Neuronal stem cell (in vitro differentiated cells): ENCODE measurements at regions not wholly inside any gene's neighbourhood (a gene's known extent, or its start where the extent isn't known, plus 50 kb on each side); places are given as distances from the start of the nearest gene placed in this dataset.

Experiments used
- DNase-seq: peaks from one replicate; pipeline ENCODE4 v3.0.0-alpha.2; 2013; ENCODE audit warnings: low spot score
- H2AFZ ChIP-seq: one replicate; pipeline ENCODE4 v1.6.1; 2013; ENCODE audit warnings: mild to moderate bottlenecking, low read length, inconsistent platforms
- H2AK5ac ChIP-seq: 2 replicates; pipeline ENCODE4 v1.6.1; 2013; ENCODE audit warnings: low read depth, mild to moderate bottlenecking, inconsistent platforms, low read length, moderate library complexity, mixed read lengths
- H2BK120ac ChIP-seq: 2 replicates; pipeline ENCODE4 v1.6.1; 2013; ENCODE audit warnings: low read depth, mild to moderate bottlenecking, inconsistent platforms, low read length, moderate library complexity, mixed read lengths
- H2BK12ac ChIP-seq: one replicate; pipeline ENCODE4 v1.6.1; 2013; ENCODE audit warnings: low read length, inconsistent platforms
- H2BK15ac ChIP-seq: 2 replicates; pipeline ENCODE4 v1.6.1; 2013; ENCODE audit warnings: mild to moderate bottlenecking, low read length, inconsistent platforms, mixed read lengths
- H2BK5ac ChIP-seq: one replicate; pipeline ENCODE4 v1.6.1; 2013; ENCODE audit warnings: inconsistent platforms, mild to moderate bottlenecking, low read length, moderate library complexity
- H3K14ac ChIP-seq: one replicate; pipeline ENCODE4 v1.6.1; 2013; ENCODE audit warnings: low read length, inconsistent platforms
- H3K18ac ChIP-seq: 2 replicates; pipeline ENCODE4 v1.6.1; 2013; ENCODE audit warnings: low read length, inconsistent platforms
- H3K23ac ChIP-seq: 2 replicates; pipeline ENCODE4 v1.6.1; 2013; ENCODE audit warnings: low read depth, mild to moderate bottlenecking, mixed read lengths, low read length, inconsistent platforms; ENCODE audit not compliant: poor library complexity
- H3K27ac ChIP-seq: replicated peaks from 3 replicates; pipeline ENCODE4 v1.5.1; 2013; ENCODE audit warnings: low read length, inconsistent platforms
- H3K27me3 ChIP-seq, 3 experiments: 2 replicates each; pipeline ENCODE4 v1.6.1; 2013; ENCODE audit warnings: low read length in 3 of 3, mild to moderate bottlenecking in 2 of 3, inconsistent platforms in 1 of 3, low read depth in 1 of 3, mixed read lengths in 1 of 3, moderate library complexity in 1 of 3; ENCODE audit not compliant: control insufficient read depth in 3 of 3, insufficient read depth in 3 of 3
- H3K36me3 ChIP-seq, 2 donors: replicated peaks in 1 of 2; 2 replicates each; pipeline ENCODE4 v1.6.1; 2013; ENCODE audit warnings: low read length in 2 of 2; ENCODE audit not compliant: control insufficient read depth in 2 of 2, insufficient read depth in 2 of 2
- H3K4ac ChIP-seq: 2 replicates; pipeline ENCODE4 v1.6.1; 2013; ENCODE audit warnings: inconsistent platforms, mild to moderate bottlenecking, low read length, moderate library complexity
- H3K4me1 ChIP-seq, 2 donors: 1 replicate in 1 of 2; 2 replicates in 1 of 2; pipeline ENCODE4 v1.6.1; 2013; ENCODE audit warnings: low read length in 2 of 2, low read depth in 1 of 2; ENCODE audit not compliant: control insufficient read depth in 2 of 2, insufficient read depth in 1 of 2
- H3K4me2 ChIP-seq: one replicate; pipeline ENCODE4 v1.6.1; 2013; ENCODE audit warnings: mild to moderate bottlenecking, low read length, inconsistent platforms; ENCODE audit not compliant: insufficient read depth, poor library complexity, severe bottlenecking
- H3K4me3 ChIP-seq, 2 donors: 2 replicates each; pipeline ENCODE4 v1.5.1; 2013; ENCODE audit warnings: low read length in 2 of 2, mild to moderate bottlenecking in 2 of 2, inconsistent platforms in 1 of 2, moderate library complexity in 1 of 2
- H3K79me1 ChIP-seq: one replicate; pipeline ENCODE4 v1.6.1; 2013; ENCODE audit warnings: low read depth, mild to moderate bottlenecking, inconsistent platforms, low read length, moderate library complexity
- H3K9ac ChIP-seq: one replicate; pipeline ENCODE4 v1.6.1; 2013; ENCODE audit warnings: mild to moderate bottlenecking, low read depth, low read length, inconsistent platforms; ENCODE audit not compliant: poor library complexity
- H3K9me3 ChIP-seq, 2 donors: replicated peaks in 1 of 2; 2 replicates each; pipeline versions ENCODE3 to v1.6.1; 2013; ENCODE audit warnings: low read length in 2 of 2, mild to moderate bottlenecking in 2 of 2, inconsistent platforms in 1 of 2, low read depth in 1 of 2, mixed read lengths in 1 of 2, moderate library complexity in 1 of 2; ENCODE audit not compliant: control insufficient read depth in 2 of 2, insufficient read depth in 1 of 2
- H4K8ac ChIP-seq: one replicate; pipeline ENCODE4 v1.6.1; 2013; ENCODE audit warnings: low read depth, mild to moderate bottlenecking, inconsistent platforms, low read length, moderate library complexity
- H4K91ac ChIP-seq: one replicate; pipeline ENCODE4 v1.6.1; 2013; ENCODE audit warnings: low read length, low read depth, mild to moderate bottlenecking, inconsistent platforms; ENCODE audit not compliant: poor library complexity
- WGBS, 2 donors: extraction: QIAGEN DNeasy Blood & Tissue Kit; methylation state at CpG; one replicate each; pipeline ENCODE4 v1.1.7; 2013; ENCODE audit warnings: missing lambda C conversion rate in 2 of 2, mixed read lengths in 1 of 2; ENCODE audit not compliant: insufficient read length in 2 of 2, insufficient replicate concordance in 1 of 2; ENCODE audit errors: extremely low coverage in 2 of 2; 5-methylcytosine and 5-hydroxymethylcytosine counted together

GRCh38 chr6:56381801-56382251 is 134.4 kb upstream of the COL21A1 start:
- H4K8ac ChIP-seq = no peak overlapping the region
- H2AK5ac ChIP-seq = no peak overlapping the region
- no peaks in the 10 kb centered on the region for H3K27me3 ChIP-seq
- no peaks in the 10 kb centered on the region for H3K4me1 ChIP-seq
- no CpG with 5 or more reads among the region's 4 CpGs for WGBS, 2 donors
- no peaks in the 10 kb centered on the region for H3K79me1 ChIP-seq
- H3K4ac ChIP-seq = no peak overlapping the region
- peaks cover 0 to 2% of the 10 kb centered on the region in 2 donors for H3K36me3 ChIP-seq
- H2BK12ac ChIP-seq = no peak overlapping the region
- H3K14ac ChIP-seq = no peak overlapping the region
- no peak overlapping the region for H3K18ac ChIP-seq
- H3K4me2 ChIP-seq = no peak overlapping the region
- no peak overlapping the region for H2BK15ac ChIP-seq
- no peak overlapping the region for H3K4me3 ChIP-seq
- no peak overlapping the region for H3K27ac ChIP-seq
- no peak overlapping the region for H3K9ac ChIP-seq
- H2BK120ac ChIP-seq = no peak overlapping the region
- DNase-seq = no peak
- H3K23ac ChIP-seq = no peak overlapping the region
- no peak overlapping the region for H2BK5ac ChIP-seq
- H4K91ac ChIP-seq = no peak overlapping the region
- H2AFZ ChIP-seq = no peak overlapping the region
- no peaks in the 10 kb centered on the region for H3K9me3 ChIP-seq

DNA sequence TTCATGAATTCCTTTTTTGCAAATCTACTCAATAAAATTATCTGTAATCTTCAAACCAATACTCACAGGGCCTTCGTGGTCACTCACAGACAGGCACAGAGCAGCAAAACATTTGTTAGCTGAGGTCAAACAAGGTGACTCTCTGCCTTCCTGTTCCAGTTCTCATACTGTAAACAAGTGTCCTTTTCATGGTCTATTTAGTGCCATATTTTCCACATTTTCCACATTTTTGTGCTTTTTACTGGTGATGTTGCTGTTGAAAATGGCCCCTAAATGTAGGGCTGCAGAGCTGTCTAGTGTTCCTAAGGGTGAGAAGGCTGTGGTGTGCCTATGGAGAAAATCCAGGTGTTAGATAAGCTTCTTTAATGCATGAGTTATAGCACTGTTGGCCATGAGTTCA is 133.1 kb upstream of the COL21A1 start:
- Histone ChIP-seq H3K79me1 (no peaks in the 10 kb centered on the region), H2BK15ac (no peak overlapping the region), H3K23ac (no peak overlapping the region), H3K9me3 (no peaks in the 10 kb centered on the region), H3K14ac (no peak overlapping the region), H3K4me2 (no peak overlapping the region), H3K27me3 (no peaks in the 10 kb centered on the region), H3K18ac (no peak overlapping the region), H2AK5ac (no peak overlapping the region), H2BK12ac (no peak overlapping the region), H3K4ac (no peak overlapping the region), H2BK5ac (no peak overlapping the region), H3K9ac (no peak overlapping the region), H3K27ac (no peak overlapping the region), H3K4me3 (no peak overlapping the region), H2AFZ (no peak overlapping the region), H3K4me1 (no peaks in the 10 kb centered on the region), H4K91ac (no peak overlapping the region), H3K36me3 (peaks cover 0 to 2% of the 10 kb centered on the region in 2 donors), H2BK120ac (no peak overlapping the region), H4K8ac (no peak overlapping the region)
- WGBS, 2 donors = no CpG with 5 or more reads among the region's 1 CpG
- no peak for DNase-seq

DNA sequence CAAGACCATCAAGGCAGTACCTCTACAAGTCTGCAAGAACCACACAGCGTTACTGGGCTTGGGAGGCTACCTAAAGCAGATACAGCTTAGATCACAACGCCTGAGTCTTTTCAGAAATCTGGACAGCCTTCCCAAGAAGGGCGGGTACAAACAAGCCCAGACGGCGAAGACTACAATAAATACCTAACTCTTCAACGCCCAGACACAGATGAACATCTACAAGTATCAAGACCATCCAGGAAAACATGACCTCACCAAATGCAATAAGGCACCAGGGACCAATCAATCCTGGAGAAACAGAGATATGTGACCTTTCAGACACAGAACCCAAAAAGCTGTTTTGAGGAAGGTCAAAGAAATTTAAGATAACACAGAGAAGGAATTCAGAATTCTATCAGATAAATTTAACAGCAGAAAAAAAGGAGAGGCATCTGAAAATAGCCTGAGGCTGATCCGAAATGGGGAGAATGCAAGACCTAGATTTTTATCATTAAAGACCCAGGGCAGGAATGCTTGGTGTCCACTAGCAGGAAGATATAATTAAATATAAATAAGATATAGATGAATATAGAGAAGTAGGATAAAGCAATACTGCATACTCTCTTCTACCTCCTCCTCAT is 131.7 kb upstream of the COL21A1 start:
- no CpG with 5 or more reads among the region's 7 CpGs for WGBS, 2 donors
- no peak overlapping the region for H3K27ac ChIP-seq
- no peak for DNase-seq

GRCh38 chr6:56378507-56378906 is 131.1 kb upstream of the COL21A1 start:
- no peak overlapping the region for H3K14ac ChIP-seq
- H3K79me1 ChIP-seq = no peaks in the 10 kb centered on the region
- no peak overlapping the region for H2BK12ac ChIP-seq
- no peak overlapping the region for H4K91ac ChIP-seq
- H3K4me1 ChIP-seq = no peaks in the 10 kb centered on the region
- no peak for DNase-seq
- H2AK5ac ChIP-seq = no peak overlapping the region
- H3K4ac ChIP-seq = no peak overlapping the region
- H3K9me3 ChIP-seq = no peaks in the 10 kb centered on the region
- H2BK120ac ChIP-seq = no peak overlapping the region
- no peak overlapping the region for H3K4me2 ChIP-seq
- H3K36me3 ChIP-seq = peaks cover 0 to 2% of the 10 kb centered on the region in 2 donors
- H3K18ac ChIP-seq = no peak overlapping the region
- H3K23ac ChIP-seq = no peak overlapping the region
- no peak overlapping the region for H2BK5ac ChIP-seq
- no peak overlapping the region for H3K4me3 ChIP-seq
- H3K9ac ChIP-seq = no peak overlapping the region
- H2BK15ac ChIP-seq = no peak overlapping the region
- no CpG with 5 or more reads among the region's 4 CpGs for WGBS, 2 donors
- H3K27ac ChIP-seq = no peak overlapping the region
- no peaks in the 10 kb centered on the region for H3K27me3 ChIP-seq
- no peak overlapping the region for H4K8ac ChIP-seq
- H2AFZ ChIP-seq = no peak overlapping the region

More for the DNA sequence above, 131.7 kb upstream of the COL21A1 start:
- H3K18ac ChIP-seq = no peak overlapping the region
- no peak overlapping the region for H3K4me2 ChIP-seq
- H3K4ac ChIP-seq = no peak overlapping the region
- no peaks in the 10 kb centered on the region for H3K79me1 ChIP-seq
- no peak overlapping the region for H2BK12ac ChIP-seq
- no peak overlapping the region for H2BK15ac ChIP-seq
- peaks cover 0 to 2% of the 10 kb centered on the region in 2 donors for H3K36me3 ChIP-seq
- no peak overlapping the region for H3K9ac ChIP-seq
- H2AK5ac ChIP-seq = no peak overlapping the region
- H3K27me3 ChIP-seq = no peaks in the 10 kb centered on the region
- no peak overlapping the region for H2BK5ac ChIP-seq
- H4K8ac ChIP-seq = no peak overlapping the region
- no peak overlapping the region for H2BK120ac ChIP-seq
- H3K9me3 ChIP-seq = no peaks in the 10 kb centered on the region
- H3K4me1 ChIP-seq = no peaks in the 10 kb centered on the region
- H3K14ac ChIP-seq = no peak overlapping the region
- no peak overlapping the region for H2AFZ ChIP-seq
- H3K4me3 ChIP-seq = no peak overlapping the region
- H3K23ac ChIP-seq = no peak overlapping the region
- no peak overlapping the region for H4K91ac ChIP-seq
